Stimulated activated CD8-positive, alpha-beta memory T cell treated with anti-CD3 and anti-CD28 coated beads, Interleukin-4, amount 100 ng/mL, for 48 hours (primary cell): ENCODE measurements at regions not wholly inside any gene's neighbourhood (a gene's known extent, or its start where the extent isn't known, plus 50 kb on each side); places are given as distances from the start of the nearest gene placed in this dataset.
A peak's percentile ranks its signal among the peaks of the same experiment; 100 is the strongest.

Experiments used
- DNase-seq: peaks from one replicate; pipeline ENCODE4 v3.0.0-alpha.2; 2020

GRCh38 chr11:116529271-116529670 lies 243.5 kb downstream of the BUD13 start:
- no peak for DNase-seq

GRCh38 chr11:116527180-116527991 lies 245.4 kb downstream of the BUD13 start:
- no peak for DNase-seq

GRCh38 chr11:116525961-116526495 lies 246.8 kb downstream of the BUD13 start:
- DNase-seq, result no peak

- no peak for DNase-seq
Measured at GRCh38 chr11:116519499-116519898, 253.3 kb downstream of the BUD13 start.

GRCh38 chr11:116518141-116518540 lies 254.6 kb downstream of the BUD13 start:
- DNase-seq, result no peak

GRCh38 chr11:116517584-116517983 lies 255.2 kb downstream of the BUD13 start:
- no peak for DNase-seq

- no peak for DNase-seq
Measured at GRCh38 chr11:116517077-116517476, 255.7 kb downstream of the BUD13 start.

- DNase-seq, result no peak
Measured at GRCh38 chr11:116515664-116516184, 257.1 kb downstream of the BUD13 start.

GRCh38 chr11:116513894-116514293 lies 258.9 kb downstream of the BUD13 start:
- DNase-seq, result peak; percentile 56

GRCh38 chr11:116513278-116513823 lies 259.4 kb downstream of the BUD13 start:
- no peak for DNase-seq

- no peak for DNase-seq
Measured at GRCh38 chr11:116512841-116513240, 259.9 kb downstream of the BUD13 start.

GRCh38 chr11:116511684-116512083 lies 261.1 kb downstream of the BUD13 start:
- no peak for DNase-seq

- no peak for DNase-seq
Measured at GRCh38 chr11:116510886-116511650, 261.7 kb downstream of the BUD13 start.

GRCh38 chr11:116510166-116510565 lies 262.6 kb downstream of the BUD13 start:
- no peak for DNase-seq

- DNase-seq, result no peak
Measured at GRCh38 chr11:116509551-116509950, 263.2 kb downstream of the BUD13 start.

- DNase-seq, result no peak
Measured at GRCh38 chr11:116507849-116508695, 264.7 kb downstream of the BUD13 start.

- no peak for DNase-seq
Measured at GRCh38 chr11:116507016-116507415, 265.8 kb downstream of the BUD13 start.

- no peak for DNase-seq
Measured at GRCh38 chr11:116506263-116506825, 266.4 kb downstream of the BUD13 start.

- no peak for DNase-seq
Measured at GRCh38 chr11:116505298-116506262, 267.2 kb downstream of the BUD13 start.

- DNase-seq, result no peak
Measured at GRCh38 chr11:116504541-116505297, 268.1 kb downstream of the BUD13 start.
